Sigmoid colon (tissue), 6 donors: ENCODE measurements at regions not wholly inside any gene's neighbourhood (a gene's known extent, or its start where the extent isn't known, plus 50 kb on each side); places are given as distances from the start of the nearest gene placed in this dataset.
A peak's percentile ranks its signal among the peaks of the same experiment; 100 is the strongest.

Source experiments
- DNase-seq: peaks from one replicate; pipeline ENCODE4 v3.0.0-alpha.2; 2019
- H3K27ac ChIP-seq, 4 donors: fragments of 200-600 bp; sonication (generic); one replicate each; pipeline ENCODE4 v1.5.1; 2016 to 2019; ENCODE audit warnings: mild to moderate bottlenecking in 1 of 4
- H3K27me3 ChIP-seq, 3 donors: fragments of 200-600 bp; sonication (generic); one replicate each; pipeline ENCODE4 v1.5.1; 2019; ENCODE audit warnings: mild to moderate bottlenecking in 1 of 3
- H3K36me3 ChIP-seq, 4 donors: fragments of 200-600 bp; sonication (generic); one replicate each; pipeline ENCODE4 v1.5.1; 2016 to 2019
- H3K4me1 ChIP-seq, 4 donors: fragments of 200-600 bp; sonication (generic); one replicate each; pipeline ENCODE4 v1.5.1; 2017 to 2019
- H3K4me3 ChIP-seq, 4 donors: fragments of 200-600 bp; sonication (generic); one replicate each; pipeline ENCODE4 v1.5.1; 2017 to 2019; ENCODE audit warnings: mild to moderate bottlenecking in 2 of 4, moderate library complexity in 1 of 4
- H3K9me3 ChIP-seq, 4 donors: fragments of 200-600 bp in 3 of 4; sonication (generic) in 3 of 4; one replicate each; pipeline versions ENCODE4 v1.5.1 to v1.6.1; 2013 to 2019
- EP300 ChIP-seq, 4 donors: sonication (generic); formaldehyde crosslinking; IDR thresholded peaks; one replicate each; pipeline ENCODE4 v1.6.1; 2017; ENCODE audit warnings: antibody characterized with exemption in 4 of 4
- POLR2A ChIP-seq, 2 donors: fragments of 450-650 bp; IDR thresholded peaks; one replicate each; pipeline ENCODE4 v1.6.1; 2016; ENCODE audit warnings: antibody characterized with exemption in 2 of 2, mild to moderate bottlenecking in 2 of 2, moderate library complexity in 2 of 2
- POLR2AphosphoS5 ChIP-seq, 4 donors: sonication (generic); formaldehyde crosslinking; IDR thresholded peaks; one replicate each; pipeline ENCODE4 v1.6.1; 2017; ENCODE audit warnings: antibody characterized with exemption in 4 of 4
- WGBS, 2 donors: extraction: QIAGEN DNeasy Blood & Tissue Kit; methylation state at CpG; one replicate each; pipeline ENCODE4 v1.1.7; 2013; 5-methylcytosine and 5-hydroxymethylcytosine counted together
- intact Hi-C: fragments of 100-400 bp; cut with DNase I; formaldehyde crosslinking; loops from one replicate; pipeline ENCODE4 v1.15.1; 2023
- TF ChIP-seq, protein P1 (sequence below), 4 experiments: fragments of 450-650 bp in 3 of 4; fragments of 200-600 bp in 1 of 4; IDR thresholded peaks; one replicate each; pipeline ENCODE4 v1.5.1; 2016 to 2019; ENCODE audit warnings: antibody characterized with exemption in 4 of 4, mild to moderate bottlenecking in 3 of 4, moderate library complexity in 2 of 4
- donor health status: healthy with polysubstance abuse.
- donor health status: healthy.

DNA sequence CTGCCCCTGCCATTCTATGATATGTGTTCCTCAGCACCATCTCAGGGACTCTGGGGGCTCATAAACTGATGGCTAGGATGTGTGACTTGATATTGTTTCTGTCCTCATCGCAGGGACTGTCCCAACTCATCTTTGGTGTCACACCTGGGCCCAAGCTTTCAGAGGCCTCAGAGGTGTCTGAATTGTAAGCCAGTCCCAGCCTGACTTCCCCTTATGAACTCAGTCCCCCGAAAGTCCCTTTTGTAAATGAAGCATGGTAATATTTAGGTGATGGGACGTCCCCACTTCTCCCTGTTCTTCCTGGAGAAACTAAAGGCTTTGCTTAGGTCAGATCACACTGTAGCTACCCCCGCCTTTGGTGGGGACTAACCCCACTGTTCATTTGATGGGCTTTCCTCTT, 142.4 kb upstream of the TLE3 start:
- DNase-seq = peak; percentile 14
- no peak for TF ChIP-seq POLR2AphosphoS5 (IDR thresholded peaks at IDR 0.05)
- no peak for TF ChIP-seq POLR2A (IDR thresholded peaks at IDR 0.05)
- TF ChIP-seq EP300 (IDR thresholded peaks at IDR 0.05) = no peak
- TF ChIP-seq, protein P1, sequence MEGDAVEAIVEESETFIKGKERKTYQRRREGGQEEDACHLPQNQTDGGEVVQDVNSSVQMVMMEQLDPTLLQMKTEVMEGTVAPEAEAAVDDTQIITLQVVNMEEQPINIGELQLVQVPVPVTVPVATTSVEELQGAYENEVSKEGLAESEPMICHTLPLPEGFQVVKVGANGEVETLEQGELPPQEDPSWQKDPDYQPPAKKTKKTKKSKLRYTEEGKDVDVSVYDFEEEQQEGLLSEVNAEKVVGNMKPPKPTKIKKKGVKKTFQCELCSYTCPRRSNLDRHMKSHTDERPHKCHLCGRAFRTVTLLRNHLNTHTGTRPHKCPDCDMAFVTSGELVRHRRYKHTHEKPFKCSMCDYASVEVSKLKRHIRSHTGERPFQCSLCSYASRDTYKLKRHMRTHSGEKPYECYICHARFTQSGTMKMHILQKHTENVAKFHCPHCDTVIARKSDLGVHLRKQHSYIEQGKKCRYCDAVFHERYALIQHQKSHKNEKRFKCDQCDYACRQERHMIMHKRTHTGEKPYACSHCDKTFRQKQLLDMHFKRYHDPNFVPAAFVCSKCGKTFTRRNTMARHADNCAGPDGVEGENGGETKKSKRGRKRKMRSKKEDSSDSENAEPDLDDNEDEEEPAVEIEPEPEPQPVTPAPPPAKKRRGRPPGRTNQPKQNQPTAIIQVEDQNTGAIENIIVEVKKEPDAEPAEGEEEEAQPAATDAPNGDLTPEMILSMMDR (IDR thresholded peaks at IDR 0.05) = no peak
- H3K4me3 ChIP-seq = no peak overlapping the region

GRCh38 chr15:70238917-70239316, 141.2 kb upstream of the TLE3 start:
- no peak overlapping the region for H3K4me3 ChIP-seq
- H3K4me1 ChIP-seq = peaks cover 0 to 25% (median 20%) of the 10 kb centered on the region in 4 donors
- H3K27ac ChIP-seq = no peak overlapping the region
- TF ChIP-seq, protein P1 (IDR thresholded peaks at IDR 0.05) = no peak
- TF ChIP-seq EP300 (IDR thresholded peaks at IDR 0.05) = no peak
- TF ChIP-seq POLR2A (IDR thresholded peaks at IDR 0.05) = no peak
- TF ChIP-seq POLR2AphosphoS5 (IDR thresholded peaks at IDR 0.05) = no peak
- H3K36me3 ChIP-seq = no peaks in the 10 kb centered on the region
- 93 to 95% methylated on average over 3 of the region's 3 CpGs for WGBS, 2 donors
- intact Hi-C loops = no loop called here
- no peaks in the 10 kb centered on the region for H3K9me3 ChIP-seq
- H3K27me3 ChIP-seq = no peaks in the 10 kb centered on the region
- DNase-seq = peak; percentile 28

More for the DNA sequence above, 142.4 kb upstream of the TLE3 start:
- H3K27me3 ChIP-seq = no peaks in the 10 kb centered on the region
- peaks cover 0 to 18% (median 11%) of the 10 kb centered on the region in 4 donors for H3K4me1 ChIP-seq
- no peaks in the 10 kb centered on the region for H3K9me3 ChIP-seq
- H3K36me3 ChIP-seq = no peaks in the 10 kb centered on the region
- no peak overlapping the region for H3K27ac ChIP-seq
- 69 to 81% methylated on average over 4 of the region's 4 CpGs for WGBS, 2 donors
- intact Hi-C loops = no loop called here

DNA sequence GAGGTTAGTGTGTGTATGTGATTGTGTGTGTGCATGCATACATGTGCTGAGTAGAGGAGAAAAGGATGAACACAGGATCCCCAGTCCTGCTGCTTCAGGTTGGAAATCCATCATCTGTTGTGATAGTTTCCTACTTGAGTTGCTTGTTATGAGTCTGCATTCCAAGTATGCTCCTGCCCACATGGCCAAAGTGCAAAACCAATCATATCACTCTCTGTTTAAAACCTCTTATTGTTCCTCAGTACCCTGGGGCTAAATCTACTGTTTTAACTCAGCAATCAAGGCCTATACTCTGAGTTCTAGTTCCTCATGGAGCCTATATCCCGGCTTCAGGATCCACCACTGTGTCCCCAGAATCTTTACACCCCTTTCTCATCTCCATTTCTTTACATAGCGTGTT, 139.9 kb upstream of the TLE3 start:
- no peak overlapping the region for H3K27ac ChIP-seq
- H3K4me1 ChIP-seq = peaks cover 0 to 25% (median 20%) of the 10 kb centered on the region in 4 donors
- TF ChIP-seq EP300 (IDR thresholded peaks at IDR 0.05) (no peak), POLR2AphosphoS5 (IDR thresholded peaks at IDR 0.05) (no peak), POLR2A (IDR thresholded peaks at IDR 0.05) (no peak)
- TF ChIP-seq, protein P1 (IDR thresholded peaks at IDR 0.05) = no peak
- no peaks in the 10 kb centered on the region for H3K27me3 ChIP-seq
- intact Hi-C loops = no loop called here
- H3K9me3 ChIP-seq = no peaks in the 10 kb centered on the region
- no peaks in the 10 kb centered on the region for H3K36me3 ChIP-seq
- 92 to 96% methylated on average over 2 of the region's 2 CpGs for WGBS, 2 donors
- no peak for DNase-seq
- H3K4me3 ChIP-seq = no peak overlapping the region

- 73 to 86% methylated on average over 5 of the region's 5 CpGs for WGBS, 2 donors
- Histone ChIP-seq H3K4me3 (no peak overlapping the region), H3K27ac (peak overlapping the region in 2 of 4 donors; percentile 55 to 70), H3K9me3 (no peaks in the 10 kb centered on the region), H3K36me3 (no peaks in the 10 kb centered on the region), H3K27me3 (no peaks in the 10 kb centered on the region), H3K4me1 (peaks cover 0 to 25% (median 20%) of the 10 kb centered on the region in 4 donors)
- intact Hi-C loops = no loop called here
- DNase-seq = peak; percentile 14
- no peak for TF ChIP-seq EP300 (IDR thresholded peaks at IDR 0.05)
- TF ChIP-seq POLR2A (IDR thresholded peaks at IDR 0.05) = no peak
- TF ChIP-seq POLR2AphosphoS5 (IDR thresholded peaks at IDR 0.05) = no peak
- TF ChIP-seq, protein P1 (IDR thresholded peaks at IDR 0.05) = no peak
These were observed 138.8 kb upstream of the TLE3 start for GRCh38 chr15:70236341-70237086.
